ENCODE measurements at regions not wholly inside any gene's neighbourhood (a gene's known extent, or its start where the extent isn't known, plus 50 kb on each side); places are given as distances from the start of the nearest gene placed in this dataset.

- TF ChIP-seq CTCF (IDR thresholded peaks at IDR 0.05): no peak
- DNase-seq: no peak
- Mint-ChIP-seq H3K27ac (no peak overlapping the region), H3K4me1 (no peaks in the 10 kb centered on the region), H3K36me3 (ENCODE audit: low read depth) (no peaks in the 10 kb centered on the region), H3K27me3 (ENCODE audit: low read depth, poor library complexity) (no peaks in the 10 kb centered on the region), H3K4me3 (no peak overlapping the region), H3K9me3 (peaks cover 4% of the 10 kb centered on the region)
Measured at GRCh38 chr2:34547900-34548299, 948.8 kb upstream of the FAM98A start.

GRCh38 chr2:34547340-34547739 is 948.2 kb upstream of the FAM98A start:
- DNase-seq: no peak
- no peaks in the 10 kb centered on the region for H3K27me3 Mint-ChIP-seq (ENCODE audit: low read depth, poor library complexity)
- H3K27ac Mint-ChIP-seq: no peak overlapping the region
- H3K36me3 Mint-ChIP-seq (ENCODE audit: low read depth): no peaks in the 10 kb centered on the region
- TF ChIP-seq CTCF (IDR thresholded peaks at IDR 0.05): no peak
- H3K4me1 Mint-ChIP-seq: no peaks in the 10 kb centered on the region
- peaks cover 4% of the 10 kb centered on the region for H3K9me3 Mint-ChIP-seq
- H3K4me3 Mint-ChIP-seq: no peak overlapping the region

GRCh38 chr2:34545486-34546136 is 946.5 kb upstream of the FAM98A start:
- Mint-ChIP-seq H3K9me3 (peaks cover 8% of the 10 kb centered on the region), H3K27me3 (ENCODE audit: low read depth, poor library complexity) (no peaks in the 10 kb centered on the region), H3K4me1 (no peaks in the 10 kb centered on the region), H3K27ac (peak overlapping the region; percentile 21), H3K4me3 (no peak overlapping the region), H3K36me3 (ENCODE audit: low read depth) (no peaks in the 10 kb centered on the region)
- TF ChIP-seq CTCF (IDR thresholded peaks at IDR 0.05): no peak
- DNase-seq: no peak

- Mint-ChIP-seq H3K4me1 (no peaks in the 10 kb centered on the region), H3K27ac (no peak overlapping the region), H3K9me3 (peaks cover 8% of the 10 kb centered on the region), H3K4me3 (no peak overlapping the region), H3K27me3 (ENCODE audit: low read depth, poor library complexity) (no peaks in the 10 kb centered on the region), H3K36me3 (ENCODE audit: low read depth) (no peaks in the 10 kb centered on the region)
- no peak for DNase-seq
- no peak for TF ChIP-seq CTCF (IDR thresholded peaks at IDR 0.05)
Measured at GRCh38 chr2:34534761-34535160, 935.7 kb upstream of the FAM98A start.

- no peak for DNase-seq
- Mint-ChIP-seq H3K36me3 (ENCODE audit: low read depth) (no peaks in the 10 kb centered on the region), H3K4me3 (no peak overlapping the region), H3K9me3 (peaks cover 5% of the 10 kb centered on the region), H3K27me3 (ENCODE audit: low read depth, poor library complexity) (no peaks in the 10 kb centered on the region), H3K4me1 (no peaks in the 10 kb centered on the region), H3K27ac (no peak overlapping the region)
- TF ChIP-seq CTCF (IDR thresholded peaks at IDR 0.05): no peak
Measured at GRCh38 chr2:34534341-34534740, 935.2 kb upstream of the FAM98A start.

- Mint-ChIP-seq H3K27me3 (ENCODE audit: low read depth, poor library complexity) (no peaks in the 10 kb centered on the region), H3K9me3 (no peaks in the 10 kb centered on the region), H3K4me3 (no peak overlapping the region), H3K27ac (no peak overlapping the region), H3K36me3 (ENCODE audit: low read depth) (no peaks in the 10 kb centered on the region), H3K4me1 (no peaks in the 10 kb centered on the region)
- no peak for TF ChIP-seq CTCF (IDR thresholded peaks at IDR 0.05)
- DNase-seq: no peak
Measured at GRCh38 chr2:34533585-34534183, 934.6 kb upstream of the FAM98A start.

All from nephron progenitor cell (in vitro differentiated cells).